ENCODE measurements at regions not wholly inside any gene's neighbourhood (a gene's known extent, or its start where the extent isn't known, plus 50 kb on each side); places are given as distances from the start of the nearest gene placed in this dataset.

DNA sequence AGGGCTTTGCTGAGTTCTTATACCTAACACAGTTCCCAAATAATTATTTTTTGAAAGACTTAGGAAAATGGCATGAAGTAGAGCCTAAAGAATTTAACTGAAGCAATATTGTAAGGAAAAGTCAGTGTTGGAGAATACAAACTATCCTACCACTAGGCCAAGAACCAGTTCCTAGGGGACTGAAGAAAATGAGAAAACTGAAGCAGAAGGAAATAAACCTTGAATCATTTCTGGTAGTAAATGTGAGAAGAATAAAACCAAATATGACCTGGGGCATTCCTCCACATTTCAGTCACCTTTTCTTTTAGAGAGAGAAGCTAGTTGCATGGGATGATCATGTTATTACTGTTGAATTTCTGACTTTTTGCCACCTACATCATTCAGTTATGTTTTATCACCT is 1393.9 kb upstream of the C9orf72 start:
- Histone ChIP-seq H3K4me3 (no peak overlapping the region), H3K4me1 (no peaks in the 10 kb centered on the region), H3K27ac (replicated peaks) (no peak overlapping the region), H3K27me3 (ENCODE audit: low read depth) (no peaks in the 10 kb centered on the region), H3K36me3 (no peaks in the 10 kb centered on the region), H3K9me3 (replicated peaks) (peaks cover under 1% of the 10 kb centered on the region)
- intact Hi-C loops (cut with micrococcal nuclease) = no loop called here
- TF ChIP-seq, protein P1, sequence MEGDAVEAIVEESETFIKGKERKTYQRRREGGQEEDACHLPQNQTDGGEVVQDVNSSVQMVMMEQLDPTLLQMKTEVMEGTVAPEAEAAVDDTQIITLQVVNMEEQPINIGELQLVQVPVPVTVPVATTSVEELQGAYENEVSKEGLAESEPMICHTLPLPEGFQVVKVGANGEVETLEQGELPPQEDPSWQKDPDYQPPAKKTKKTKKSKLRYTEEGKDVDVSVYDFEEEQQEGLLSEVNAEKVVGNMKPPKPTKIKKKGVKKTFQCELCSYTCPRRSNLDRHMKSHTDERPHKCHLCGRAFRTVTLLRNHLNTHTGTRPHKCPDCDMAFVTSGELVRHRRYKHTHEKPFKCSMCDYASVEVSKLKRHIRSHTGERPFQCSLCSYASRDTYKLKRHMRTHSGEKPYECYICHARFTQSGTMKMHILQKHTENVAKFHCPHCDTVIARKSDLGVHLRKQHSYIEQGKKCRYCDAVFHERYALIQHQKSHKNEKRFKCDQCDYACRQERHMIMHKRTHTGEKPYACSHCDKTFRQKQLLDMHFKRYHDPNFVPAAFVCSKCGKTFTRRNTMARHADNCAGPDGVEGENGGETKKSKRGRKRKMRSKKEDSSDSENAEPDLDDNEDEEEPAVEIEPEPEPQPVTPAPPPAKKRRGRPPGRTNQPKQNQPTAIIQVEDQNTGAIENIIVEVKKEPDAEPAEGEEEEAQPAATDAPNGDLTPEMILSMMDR (IDR thresholded peaks at IDR 0.05; ENCODE audit: borderline replicate concordance) = no peak
- DNase-seq = no peak

- TF ChIP-seq, protein P1 (IDR thresholded peaks at IDR 0.05; ENCODE audit: borderline replicate concordance) = no peak
- no peak overlapping the region for H3K4me3 ChIP-seq
- no peaks in the 10 kb centered on the region for H3K36me3 ChIP-seq
- intact Hi-C loops (cut with micrococcal nuclease) = no loop called here
- H3K4me1 ChIP-seq = no peaks in the 10 kb centered on the region
- no peak for DNase-seq
- peaks cover 15% of the 10 kb centered on the region for H3K9me3 ChIP-seq (replicated peaks)
- no peak overlapping the region for H3K27ac ChIP-seq (replicated peaks)
- no peaks in the 10 kb centered on the region for H3K27me3 ChIP-seq (ENCODE audit: low read depth)
These were observed 1397.0 kb upstream of the C9orf72 start for GRCh38 chr9:28970241-28970654.

- intact Hi-C loops (cut with micrococcal nuclease) = no loop called here
- TF ChIP-seq, protein P1 (IDR thresholded peaks at IDR 0.05; ENCODE audit: borderline replicate concordance) = no peak
- no peak for DNase-seq
- Histone ChIP-seq H3K27me3 (ENCODE audit: low read depth) (no peaks in the 10 kb centered on the region), H3K4me3 (no peak overlapping the region), H3K36me3 (no peaks in the 10 kb centered on the region), H3K27ac (replicated peaks) (no peak overlapping the region), H3K9me3 (replicated peaks) (peaks cover 15% of the 10 kb centered on the region), H3K4me1 (no peaks in the 10 kb centered on the region)
These were observed 1398.6 kb upstream of the C9orf72 start for GRCh38 chr9:28971881-28972280.

DNA sequence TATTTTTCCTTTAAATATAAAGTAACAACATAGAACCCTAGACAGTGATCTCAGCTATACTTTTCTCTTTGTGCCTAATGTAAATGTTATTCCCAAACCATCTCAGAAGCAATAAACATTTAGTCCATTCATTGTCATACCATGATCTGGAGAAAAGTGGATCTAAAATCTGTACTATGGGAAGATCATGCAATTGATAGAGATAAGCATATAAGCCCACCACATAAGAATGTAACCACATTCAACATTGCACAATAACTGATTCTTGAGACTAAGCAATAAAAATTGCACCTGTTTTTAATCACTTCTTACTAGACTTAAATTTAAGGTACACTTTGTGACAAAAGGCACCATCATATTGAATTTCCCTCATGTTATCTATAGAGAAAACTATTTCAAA is 1403.0 kb upstream of the C9orf72 start:
- TF ChIP-seq, protein P1 (IDR thresholded peaks at IDR 0.05; ENCODE audit: borderline replicate concordance) = no peak
- Histone ChIP-seq H3K4me1 (no peaks in the 10 kb centered on the region), H3K4me3 (no peak overlapping the region), H3K9me3 (replicated peaks) (peaks cover 15% of the 10 kb centered on the region), H3K36me3 (no peaks in the 10 kb centered on the region), H3K27me3 (ENCODE audit: low read depth) (no peaks in the 10 kb centered on the region), H3K27ac (replicated peaks) (no peak overlapping the region)
- intact Hi-C loops (cut with micrococcal nuclease) = no loop called here
- DNase-seq = no peak

DNA sequence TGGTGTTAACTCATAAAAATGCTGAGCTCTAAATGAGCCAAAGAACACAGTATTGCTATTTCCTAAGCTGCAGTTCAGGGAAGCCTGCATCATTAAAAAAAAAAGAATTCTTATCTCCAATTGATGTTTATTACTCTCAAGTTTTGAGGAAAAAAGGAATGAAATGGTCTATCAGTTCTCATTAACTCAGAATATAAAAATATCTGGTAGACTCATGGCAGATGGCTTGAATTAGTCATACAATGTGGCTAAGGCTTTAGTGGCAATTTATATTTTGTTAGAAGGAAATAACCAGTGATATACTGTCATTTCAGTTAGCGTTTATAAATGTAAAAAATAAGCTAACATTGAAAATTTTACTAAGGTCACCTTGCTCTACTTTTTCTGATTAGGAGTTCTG is 1403.4 kb upstream of the C9orf72 start:
- Histone ChIP-seq H3K9me3 (replicated peaks) (peaks cover 15% of the 10 kb centered on the region), H3K27me3 (ENCODE audit: low read depth) (no peaks in the 10 kb centered on the region), H3K4me1 (no peaks in the 10 kb centered on the region), H3K27ac (replicated peaks) (no peak overlapping the region), H3K4me3 (no peak overlapping the region), H3K36me3 (no peaks in the 10 kb centered on the region)
- TF ChIP-seq, protein P1 (IDR thresholded peaks at IDR 0.05; ENCODE audit: borderline replicate concordance) = no peak
- intact Hi-C loops (cut with micrococcal nuclease) = no loop called here
- no peak for DNase-seq

DNA sequence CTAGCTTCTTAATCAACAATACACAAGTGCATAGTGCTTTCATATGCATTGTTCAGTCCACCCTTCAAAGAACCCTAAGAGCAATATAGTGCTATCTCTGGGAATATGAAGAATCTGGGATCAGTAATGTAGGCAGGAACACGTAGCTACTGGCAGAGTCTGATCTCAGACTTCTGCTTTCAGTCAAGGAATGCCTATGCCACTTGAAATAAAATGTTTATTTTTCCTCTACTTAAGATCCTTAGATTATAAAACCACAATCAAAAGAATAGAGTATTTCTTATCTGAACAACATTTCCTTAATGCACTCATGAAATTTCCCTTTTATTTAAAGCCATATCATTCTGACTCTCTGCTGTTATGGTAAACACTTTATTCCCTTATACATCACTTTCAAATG is 1407.8 kb upstream of the C9orf72 start:
- no peaks in the 10 kb centered on the region for H3K36me3 ChIP-seq
- no peaks in the 10 kb centered on the region for H3K27me3 ChIP-seq (ENCODE audit: low read depth)
- H3K9me3 ChIP-seq (replicated peaks) = no peaks in the 10 kb centered on the region
- intact Hi-C loops (cut with micrococcal nuclease) = no loop called here
- H3K4me3 ChIP-seq = no peak overlapping the region
- DNase-seq = no peak
- H3K27ac ChIP-seq (replicated peaks) = no peak overlapping the region
- TF ChIP-seq, protein P1 (IDR thresholded peaks at IDR 0.05; ENCODE audit: borderline replicate concordance) = no peak
- H3K4me1 ChIP-seq = no peaks in the 10 kb centered on the region

Measured in left ventricle myocardium inferior (tissue), 1 donor.